SU-DHL-6 (cell line): ENCODE measurements at regions not wholly inside any gene's neighbourhood (a gene's known extent, or its start where the extent isn't known, plus 50 kb on each side); places are given as distances from the start of the nearest gene placed in this dataset.

Source experiments
- H2AFZ ChIP-seq: fragments of 200-600 bp; sonication (generic); 2 replicates; pipeline ENCODE4 v1.6.1; 2014; ENCODE audit warnings: low read depth, mild to moderate bottlenecking, moderate library complexity, mixed read lengths, antibody characterized with exemption, low read length; ENCODE audit not compliant: severe bottlenecking
- H3F3A ChIP-seq: fragments of 200-600 bp; shearing (Covaris generic); 2 replicates; pipeline ENCODE4 v1.6.0; 2016; ENCODE audit warnings: antibody characterized with exemption, mild to moderate bottlenecking; ENCODE audit not compliant: insufficient read depth
- H3K27ac ChIP-seq: fragments of 200-600 bp; sonication (generic); 2 replicates; pipeline ENCODE4 v1.5.1; 2016; ENCODE audit warnings: low read depth, mild to moderate bottlenecking, low read length, moderate library complexity, mixed read lengths
- H3K27me3 ChIP-seq: fragments of 200-600 bp; sonication (generic), shearing (Covaris generic); 2 replicates; pipeline ENCODE4 v1.6.0; 2014; ENCODE audit warnings: mild to moderate bottlenecking, low read length
- H3K36me3 ChIP-seq: fragments of 200-600 bp; sonication (generic); 2 replicates; pipeline ENCODE4 v1.6.1; 2014; ENCODE audit warnings: mild to moderate bottlenecking, low read length, mixed read lengths
- H3K4me2 ChIP-seq: fragments of 300-600, 200-600 bp; shearing (Covaris generic), sonication (generic); 2 replicates; pipeline ENCODE4 v1.6.0; 2014; ENCODE audit warnings: low read length, low read depth, mild to moderate bottlenecking; ENCODE audit not compliant: poor library complexity, severe bottlenecking
- H3K4me3 ChIP-seq: fragments of 200-600 bp; sonication (generic); 2 replicates; pipeline ENCODE4 v1.5.1; 2014; ENCODE audit warnings: antibody characterized with exemption, low read length, mild to moderate bottlenecking, mixed read lengths; ENCODE audit not compliant: insufficient read depth, poor library complexity, severe bottlenecking
- H3K79me2 ChIP-seq: fragments of 200-600 bp; sonication (generic); 2 replicates; pipeline ENCODE4 v1.6.1; 2014; ENCODE audit warnings: mild to moderate bottlenecking, low read length, moderate library complexity; ENCODE audit not compliant: insufficient read depth
- H3K9ac ChIP-seq: fragments of 200-600 bp; sonication (generic); 2 replicates; pipeline ENCODE4 v1.7.0; 2014; ENCODE audit warnings: mild to moderate bottlenecking, low read length
- H3K9me2 ChIP-seq: fragments of 200-600 bp; sonication (generic); replicated peaks from 2 replicates; pipeline ENCODE4 v1.6.1; 2014; ENCODE audit warnings: low read length; ENCODE audit not compliant: insufficient read depth
- H3K9me3 ChIP-seq: fragments of 200-600 bp; sonication (generic); 2 replicates; pipeline ENCODE4 v1.6.1; 2014; ENCODE audit warnings: low read length, mixed read lengths; ENCODE audit not compliant: insufficient read depth
- H4K20me1 ChIP-seq: fragments of 200-600 bp; sonication (generic); 2 replicates; pipeline ENCODE4 v1.6.1; 2014; ENCODE audit warnings: low read depth, mild to moderate bottlenecking, antibody characterized with exemption, low read length, moderate library complexity, mixed read lengths
- CTCF ChIP-seq: fragments of 200-600 bp; sonication (generic); IDR thresholded peaks from one replicate; pipeline ENCODE4 v1.5.1; 2017; ENCODE audit warnings: antibody characterized with exemption, mild to moderate bottlenecking, low read length, moderate library complexity; ENCODE audit not compliant: insufficient read depth, poor library complexity, severe bottlenecking
- EZH2phosphoT487 ChIP-seq: fragments of 200-600 bp; sonication (generic), shearing (Covaris generic); conservative IDR thresholded peaks from 2 replicates; pipeline ENCODE4 v1.6.1; 2018; ENCODE audit warnings: mild to moderate bottlenecking, antibody characterized with exemption, low read length, moderate library complexity, mixed read lengths

GRCh38 chr5:54804521-54804920 is 180.9 kb downstream of the ESM1 start:
- no peaks in the 10 kb centered on the region for H3F3A ChIP-seq
- H2AFZ ChIP-seq, result no peak overlapping the region
- H3K9me2 ChIP-seq, result no peaks in the 10 kb centered on the region
- no peaks in the 10 kb centered on the region for H3K27me3 ChIP-seq
- H3K9ac ChIP-seq, result no peak overlapping the region
- H3K79me2 ChIP-seq, result no peaks in the 10 kb centered on the region
- no peaks in the 10 kb centered on the region for H3K36me3 ChIP-seq
- no peaks in the 10 kb centered on the region for H4K20me1 ChIP-seq
- H3K9me3 ChIP-seq, result no peaks in the 10 kb centered on the region
- H3K27ac ChIP-seq, result no peak overlapping the region
- TF ChIP-seq CTCF (no peak), EZH2phosphoT487 (no peak)
- H3K4me3 ChIP-seq, result no peak overlapping the region
- H3K4me2 ChIP-seq, result no peak overlapping the region

- no peak overlapping the region for H3K4me3 ChIP-seq
- no peak overlapping the region for H3K4me2 ChIP-seq
- no peak overlapping the region for H2AFZ ChIP-seq
- H3K9me2 ChIP-seq, result no peaks in the 10 kb centered on the region
- H3K9me3 ChIP-seq, result no peaks in the 10 kb centered on the region
- no peak overlapping the region for H3K27ac ChIP-seq
- H3K79me2 ChIP-seq, result no peaks in the 10 kb centered on the region
- H3K27me3 ChIP-seq, result no peaks in the 10 kb centered on the region
- TF ChIP-seq EZH2phosphoT487 (no peak), CTCF (no peak)
- H3K36me3 ChIP-seq, result no peaks in the 10 kb centered on the region
- no peaks in the 10 kb centered on the region for H4K20me1 ChIP-seq
- H3K9ac ChIP-seq, result no peak overlapping the region
- no peaks in the 10 kb centered on the region for H3F3A ChIP-seq
Observed at GRCh38 chr5:54804086-54804485, 181.3 kb downstream of the ESM1 start.

- no peak overlapping the region for H3K4me2 ChIP-seq
- H3K27me3 ChIP-seq, result no peaks in the 10 kb centered on the region
- H3K27ac ChIP-seq, result no peak overlapping the region
- H3K9me3 ChIP-seq, result no peaks in the 10 kb centered on the region
- no peak overlapping the region for H2AFZ ChIP-seq
- H3F3A ChIP-seq, result no peaks in the 10 kb centered on the region
- no peaks in the 10 kb centered on the region for H4K20me1 ChIP-seq
- H3K4me3 ChIP-seq, result no peak overlapping the region
- no peaks in the 10 kb centered on the region for H3K9me2 ChIP-seq
- TF ChIP-seq CTCF (no peak), EZH2phosphoT487 (no peak)
- no peak overlapping the region for H3K9ac ChIP-seq
- no peaks in the 10 kb centered on the region for H3K79me2 ChIP-seq
- H3K36me3 ChIP-seq, result no peaks in the 10 kb centered on the region
Observed at GRCh38 chr5:54803471-54804011, 181.9 kb downstream of the ESM1 start.
